Mesothelial cell of epicardium (in vitro differentiated cells): ENCODE measurements at regions not wholly inside any gene's neighbourhood (a gene's known extent, or its start where the extent isn't known, plus 50 kb on each side); places are given as distances from the start of the nearest gene placed in this dataset.

Experiments used
- DNase-seq, 2 experiments: peaks; one replicate each; pipeline ENCODE4 v3.0.0; 2021; ENCODE audit warnings: low spot score in 2 of 2; ENCODE audit not compliant: unreplicated experiment in 2 of 2
- H3K27ac Mint-ChIP-seq: 2 replicates; pipeline ENCODE4 v1.8.0; 2021; ENCODE audit warnings: mixed read lengths
- H3K27me3 Mint-ChIP-seq: 2 replicates; pipeline ENCODE4 v1.8.0; 2021; ENCODE audit warnings: low read depth, mixed read lengths
- H3K36me3 Mint-ChIP-seq: 2 replicates; pipeline ENCODE4 v1.8.0; 2021; ENCODE audit warnings: mixed read lengths
- H3K4me1 Mint-ChIP-seq: 2 replicates; pipeline ENCODE4 v1.8.0; 2021; ENCODE audit warnings: mixed read lengths
- H3K4me3 Mint-ChIP-seq: 2 replicates; pipeline ENCODE4 v1.8.0; 2021; ENCODE audit warnings: mild to moderate bottlenecking, moderate library complexity, mixed read lengths
- H3K9me3 Mint-ChIP-seq: 2 replicates; pipeline ENCODE4 v1.8.0; 2021; ENCODE audit warnings: mixed read lengths
- TF ChIP-seq, protein P1 (sequence below): fragments of 200-600 bp; sonication (generic); IDR thresholded peaks from one replicate; pipeline ENCODE4 v1.5.0; 2021; ENCODE audit warnings: antibody characterized with exemption; ENCODE audit not compliant: unreplicated experiment

DNA sequence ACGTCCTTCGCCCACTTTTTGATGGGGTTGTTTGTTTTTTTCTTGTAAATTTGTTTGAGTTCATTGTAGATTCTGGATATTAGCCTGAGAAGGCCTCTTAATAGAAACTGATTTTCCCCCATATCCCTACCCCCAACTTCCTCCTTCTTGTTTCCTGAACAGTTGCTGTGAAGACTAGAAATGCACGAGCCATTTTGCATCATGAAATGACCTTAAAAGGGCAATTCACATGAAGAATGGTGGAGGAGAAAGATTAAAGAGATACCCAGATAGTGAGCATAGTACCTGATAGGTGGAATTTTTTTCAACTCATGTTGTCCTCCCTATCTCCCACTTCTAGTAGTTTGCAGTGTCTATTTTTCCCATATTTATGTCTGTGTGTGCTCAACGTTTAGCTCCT lies 55.2 kb upstream of the KCNH8 start:
- Mint-ChIP-seq H3K9me3 (peaks cover 24% of the 10 kb centered on the region), H3K27ac (no peak overlapping the region), H3K4me1 (no peaks in the 10 kb centered on the region), H3K36me3 (no peaks in the 10 kb centered on the region), H3K4me3 (no peak overlapping the region), H3K27me3 (no peaks in the 10 kb centered on the region)
- DNase-seq, result no peak
- TF ChIP-seq, protein P1, sequence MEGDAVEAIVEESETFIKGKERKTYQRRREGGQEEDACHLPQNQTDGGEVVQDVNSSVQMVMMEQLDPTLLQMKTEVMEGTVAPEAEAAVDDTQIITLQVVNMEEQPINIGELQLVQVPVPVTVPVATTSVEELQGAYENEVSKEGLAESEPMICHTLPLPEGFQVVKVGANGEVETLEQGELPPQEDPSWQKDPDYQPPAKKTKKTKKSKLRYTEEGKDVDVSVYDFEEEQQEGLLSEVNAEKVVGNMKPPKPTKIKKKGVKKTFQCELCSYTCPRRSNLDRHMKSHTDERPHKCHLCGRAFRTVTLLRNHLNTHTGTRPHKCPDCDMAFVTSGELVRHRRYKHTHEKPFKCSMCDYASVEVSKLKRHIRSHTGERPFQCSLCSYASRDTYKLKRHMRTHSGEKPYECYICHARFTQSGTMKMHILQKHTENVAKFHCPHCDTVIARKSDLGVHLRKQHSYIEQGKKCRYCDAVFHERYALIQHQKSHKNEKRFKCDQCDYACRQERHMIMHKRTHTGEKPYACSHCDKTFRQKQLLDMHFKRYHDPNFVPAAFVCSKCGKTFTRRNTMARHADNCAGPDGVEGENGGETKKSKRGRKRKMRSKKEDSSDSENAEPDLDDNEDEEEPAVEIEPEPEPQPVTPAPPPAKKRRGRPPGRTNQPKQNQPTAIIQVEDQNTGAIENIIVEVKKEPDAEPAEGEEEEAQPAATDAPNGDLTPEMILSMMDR, result no peak

DNA sequence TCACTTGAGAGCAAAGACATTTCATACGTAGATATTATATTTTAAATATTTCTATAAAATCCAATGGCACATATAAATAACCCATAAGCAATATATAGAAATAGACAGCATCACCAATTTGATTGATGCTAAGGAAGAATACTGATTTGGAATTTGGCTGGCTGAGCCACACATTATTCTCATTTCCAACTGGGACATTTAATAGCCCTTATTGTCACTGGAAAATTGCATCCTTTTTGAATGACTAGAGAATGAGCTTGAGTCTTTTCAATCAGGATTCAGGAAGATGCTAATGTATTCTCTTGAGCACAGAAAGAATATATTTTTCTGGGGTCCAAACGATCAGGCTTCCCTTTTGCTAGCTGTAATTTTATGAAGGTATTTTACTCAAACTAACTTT lies 70.9 kb upstream of the KCNH8 start:
- Mint-ChIP-seq H3K27ac (no peak overlapping the region), H3K36me3 (no peaks in the 10 kb centered on the region), H3K27me3 (no peaks in the 10 kb centered on the region), H3K4me1 (no peaks in the 10 kb centered on the region), H3K9me3 (no peaks in the 10 kb centered on the region), H3K4me3 (no peak overlapping the region)
- no peak for DNase-seq
- TF ChIP-seq, protein P1, result no peak

DNA sequence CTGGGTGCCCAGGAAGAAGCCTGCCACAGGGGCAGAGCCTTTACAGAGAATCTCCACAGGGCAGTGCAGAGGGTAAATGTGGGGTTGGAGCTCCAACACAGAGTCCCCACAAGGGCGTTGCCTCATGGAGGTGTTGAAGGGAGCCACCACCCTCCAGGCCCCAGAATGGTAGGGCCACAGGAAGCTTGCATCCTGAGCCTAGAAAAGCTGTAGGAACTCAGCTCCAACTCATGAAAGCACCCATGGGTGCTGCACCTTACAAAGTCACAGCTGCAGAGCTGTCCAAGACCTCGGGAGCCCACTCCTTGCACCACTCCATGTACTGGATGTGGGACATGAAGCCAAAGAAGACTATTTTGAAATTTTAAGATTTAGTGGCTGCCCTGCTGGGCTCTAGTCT lies 73.3 kb upstream of the KCNH8 start:
- H3K27me3 Mint-ChIP-seq, result no peaks in the 10 kb centered on the region
- no peak for DNase-seq
- no peak overlapping the region for H3K4me3 Mint-ChIP-seq
- H3K4me1 Mint-ChIP-seq, result no peaks in the 10 kb centered on the region
- peaks cover 4% of the 10 kb centered on the region for H3K9me3 Mint-ChIP-seq
- no peak overlapping the region for H3K27ac Mint-ChIP-seq
- H3K36me3 Mint-ChIP-seq, result no peaks in the 10 kb centered on the region
- TF ChIP-seq, protein P1, result no peak

DNA sequence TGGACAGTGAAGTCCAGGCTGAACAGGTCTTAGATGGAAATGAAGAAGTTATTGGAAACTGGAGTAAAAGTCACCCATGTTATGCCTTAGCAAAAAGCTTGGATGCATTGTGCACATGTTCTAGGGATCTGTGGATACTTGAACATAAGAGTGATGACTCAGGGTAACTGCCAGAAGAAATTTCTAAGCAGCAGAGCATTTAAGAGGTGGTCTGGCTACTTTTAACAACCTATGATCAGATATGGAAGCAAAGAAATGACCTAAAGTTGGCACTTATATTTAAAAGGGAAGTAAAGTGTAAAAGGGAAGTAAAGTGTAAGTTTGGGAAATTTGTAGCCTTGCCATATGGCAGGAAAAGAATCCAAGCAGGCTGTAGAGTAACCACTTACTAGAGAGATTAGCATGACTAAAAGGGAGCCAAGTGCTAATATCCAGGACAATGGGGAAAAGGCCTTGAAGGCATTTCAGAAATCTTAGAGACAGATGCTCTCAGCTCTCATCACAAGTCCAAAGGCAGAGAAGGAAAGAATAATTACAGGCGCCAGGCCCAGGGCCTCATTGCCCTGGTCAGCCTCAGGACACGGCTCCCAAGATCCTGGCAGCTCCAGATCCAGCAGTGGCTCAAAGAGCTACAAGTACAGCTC lies 73.9 kb upstream of the KCNH8 start:
- H3K4me3 Mint-ChIP-seq, result no peak overlapping the region
- TF ChIP-seq, protein P1, result no peak
- H3K4me1 Mint-ChIP-seq, result no peaks in the 10 kb centered on the region
- DNase-seq, result no peak
- H3K36me3 Mint-ChIP-seq, result no peaks in the 10 kb centered on the region
- no peaks in the 10 kb centered on the region for H3K27me3 Mint-ChIP-seq
- H3K27ac Mint-ChIP-seq, result no peak overlapping the region
- peaks cover 4% of the 10 kb centered on the region for H3K9me3 Mint-ChIP-seq

DNA sequence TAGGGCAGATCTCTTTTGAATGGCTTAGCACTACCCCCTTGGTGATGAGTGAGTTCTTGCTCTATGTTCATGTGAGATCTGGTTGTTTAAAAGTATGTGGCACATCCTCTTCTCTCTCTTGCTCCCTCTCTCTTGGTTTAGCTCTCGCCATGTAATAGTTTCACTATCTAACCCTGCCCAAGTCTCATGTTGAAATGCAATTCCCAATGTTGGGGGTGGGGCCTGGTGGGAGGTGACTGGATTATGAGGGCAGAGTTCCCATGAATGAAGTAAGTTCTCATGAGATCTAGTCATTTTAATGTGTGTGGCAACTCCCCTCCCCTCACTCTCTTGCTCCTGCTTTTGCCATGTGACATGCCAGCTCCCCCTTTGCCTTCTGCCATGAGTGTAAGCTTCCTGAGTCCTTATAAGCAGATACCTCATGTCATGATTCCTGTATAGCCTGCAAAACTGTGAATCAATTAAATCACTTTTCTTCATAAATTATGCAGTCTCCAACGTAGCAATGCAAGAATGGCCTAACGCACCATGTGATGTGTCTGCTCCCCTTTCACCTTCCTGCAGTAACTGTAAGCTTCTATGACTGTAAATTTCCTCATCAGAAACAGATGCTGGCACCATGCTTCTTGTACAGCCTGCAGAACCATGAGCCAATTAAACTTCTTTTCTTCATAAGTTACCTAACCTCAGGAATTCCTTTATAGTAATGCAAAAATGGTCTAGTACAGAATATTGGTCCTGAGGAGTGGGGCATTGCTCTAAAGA lies 74.8 kb upstream of the KCNH8 start:
- H3K36me3 Mint-ChIP-seq, result no peaks in the 10 kb centered on the region
- no peak overlapping the region for H3K27ac Mint-ChIP-seq

More for the DNA sequence above, 74.8 kb upstream of the KCNH8 start:
- no peak for DNase-seq
- TF ChIP-seq, protein P1, result no peak
- Mint-ChIP-seq H3K27me3 (no peaks in the 10 kb centered on the region), H3K4me1 (no peaks in the 10 kb centered on the region), H3K9me3 (peaks cover 4% of the 10 kb centered on the region), H3K4me3 (no peak overlapping the region)
